CD14-positive monocyte (primary cell): ENCODE measurements at regions not wholly inside any gene's neighbourhood (a gene's known extent, or its start where the extent isn't known, plus 50 kb on each side); places are given as distances from the start of the nearest gene placed in this dataset.

ENCODE experiments used
- DNase-seq, 3 donors: peaks; one replicate each; pipeline ENCODE4 v3.0.0-alpha.2; 2011 to 2022
- H2AFZ ChIP-seq: 2 replicates; pipeline ENCODE4 v1.6.0; 2012; ENCODE audit warnings: mild to moderate bottlenecking, low read depth, low read length, inconsistent platforms; ENCODE audit not compliant: insufficient read depth, poor library complexity, severe bottlenecking
- H3K27ac ChIP-seq, 2 donors: 1 replicate in 1 of 2; 2 replicates in 1 of 2; pipeline ENCODE4 v1.5.1; 2012 to 2013; ENCODE audit warnings: low read length in 2 of 2, control low read depth in 1 of 2, inconsistent platforms in 1 of 2, low read depth in 1 of 2, mild to moderate bottlenecking in 1 of 2
- H3K27me3 ChIP-seq, 2 donors: one replicate each; pipeline versions ENCODE4 v1.6.0 to v1.6.1; 2011 to 2013; ENCODE audit warnings: low read length in 2 of 2; ENCODE audit not compliant: control insufficient read depth in 2 of 2, insufficient read depth in 2 of 2
- H3K36me3 ChIP-seq, 2 donors: replicated peaks in 1 of 2; 1 replicate in 1 of 2; 2 replicates in 1 of 2; pipeline versions ENCODE4 v1.5.1 to v1.6.1; 2012 to 2013; ENCODE audit warnings: low read length in 2 of 2, control low read depth in 1 of 2, inconsistent platforms in 1 of 2, mild to moderate bottlenecking in 1 of 2; ENCODE audit not compliant: insufficient read depth in 2 of 2, control insufficient read depth in 1 of 2
- H3K4me1 ChIP-seq, 2 donors: 1 replicate in 1 of 2; 2 replicates in 1 of 2; pipeline versions ENCODE4 v1.5.1 to v1.6.1; 2012 to 2013; ENCODE audit warnings: low read length in 2 of 2, control low read depth in 1 of 2, inconsistent platforms in 1 of 2, mild to moderate bottlenecking in 1 of 2, moderate library complexity in 1 of 2; ENCODE audit not compliant: insufficient read depth in 2 of 2, control insufficient read depth in 1 of 2
- H3K4me2 ChIP-seq: replicated peaks from 2 replicates; pipeline ENCODE3; 2012; ENCODE audit warnings: low read length, moderate library complexity, mild to moderate bottlenecking; ENCODE audit not compliant: poor library complexity, severe bottlenecking; ENCODE audit errors: extremely low read depth
- H3K4me3 ChIP-seq, 3 experiments: fragments of 200-600 bp in 1 of 3; sonication (generic) in 1 of 3; replicated peaks in 1 of 3; 1 replicate in 2 of 3; 2 replicates in 1 of 3; pipeline ENCODE4 v1.5.1; 2011 to 2013; ENCODE audit warnings: low read length in 3 of 3, mild to moderate bottlenecking in 3 of 3, control low read depth in 2 of 3, low read depth in 2 of 3, inconsistent platforms in 1 of 3, moderate library complexity in 1 of 3
- H3K79me2 ChIP-seq: 2 replicates; pipeline ENCODE4 v1.6.0; 2012; ENCODE audit warnings: mild to moderate bottlenecking, control low read depth, inconsistent platforms, low read length, moderate library complexity; ENCODE audit not compliant: insufficient read depth
- H3K9ac ChIP-seq: 2 replicates; pipeline ENCODE4 v1.6.0; 2017; ENCODE audit warnings: low read length, mild to moderate bottlenecking; ENCODE audit not compliant: insufficient read depth, poor library complexity, severe bottlenecking
- H3K9me3 ChIP-seq, 2 donors: replicated peaks in 1 of 2; 1 replicate in 1 of 2; 2 replicates in 1 of 2; pipeline versions ENCODE4 v1.5.1 to v1.6.1; 2012 to 2013; ENCODE audit warnings: low read length in 2 of 2, control low read depth in 1 of 2; ENCODE audit not compliant: control insufficient read depth in 1 of 2, insufficient read depth in 1 of 2
- H4K20me1 ChIP-seq: 2 replicates; pipeline ENCODE4 v1.6.0; 2012; ENCODE audit warnings: mild to moderate bottlenecking, low read length, control low read depth, moderate library complexity; ENCODE audit not compliant: insufficient read depth
- H3K27ac Mint-ChIP-seq, 7 donors: one replicate each; pipeline ENCODE4 v1.8.0; 2020; ENCODE audit warnings: mild to moderate bottlenecking in 7 of 7, mixed read lengths in 7 of 7, moderate library complexity in 6 of 7, inconsistent platforms in 2 of 7
- H3K27me3 Mint-ChIP-seq, 3 donors: one replicate each; pipeline ENCODE4 v1.8.0; 2021 to 2022; ENCODE audit warnings: low read depth in 3 of 3, mild to moderate bottlenecking in 3 of 3, mixed read lengths in 3 of 3, moderate library complexity in 3 of 3, inconsistent platforms in 1 of 3
- H3K36me3 Mint-ChIP-seq, 2 donors: one replicate each; pipeline ENCODE4 v1.8.0; 2020; ENCODE audit warnings: mixed read lengths in 2 of 2, inconsistent platforms in 1 of 2, mild to moderate bottlenecking in 1 of 2
- H3K4me1 Mint-ChIP-seq: one replicate; pipeline ENCODE4 v1.8.0; 2020; ENCODE audit warnings: mild to moderate bottlenecking, mixed read lengths
- H3K4me3 Mint-ChIP-seq, 2 donors: one replicate each; pipeline ENCODE4 v1.8.0; 2020; ENCODE audit warnings: mild to moderate bottlenecking in 2 of 2, mixed read lengths in 2 of 2, moderate library complexity in 1 of 2
- H3K9me3 Mint-ChIP-seq, 7 donors: one replicate each; pipeline ENCODE4 v1.8.0; 2020 to 2022; ENCODE audit warnings: mixed read lengths in 7 of 7, mild to moderate bottlenecking in 6 of 7, moderate library complexity in 6 of 7, inconsistent platforms in 2 of 7
- CTCF ChIP-seq: fragments of 200-600 bp; IDR thresholded peaks from one replicate; pipeline ENCODE4 v1.8.0; 2022; ENCODE audit warnings: antibody characterized with exemption, mild to moderate bottlenecking
- WGBS: methylation state at CpG from one replicate; pipeline ENCODE4 v1.1.5; 2013; ENCODE audit warnings: missing lambda C conversion rate; ENCODE audit not compliant: insufficient coverage; 5-methylcytosine and 5-hydroxymethylcytosine counted together
- intact Hi-C, 2 donors: fragments of 100-400 bp; cut with micrococcal nuclease; formaldehyde crosslinking; loops; one replicate each; pipeline versions ENCODE4 v1.15.0 to v1.15.1; 2023

GRCh38 chr13:76229281-76229680, 593.2 kb downstream of the LMO7 start:
- no peak for TF ChIP-seq CTCF
- H3K4me2 ChIP-seq: no peak overlapping the region
- H3K27ac ChIP-seq: no peak overlapping the region
- intact Hi-C loops: no loop called here
- peaks cover 0 to 9% (median 3%) of the 10 kb centered on the region in 7 donors for H3K9me3 Mint-ChIP-seq
- no peak overlapping the region for H3K4me3 Mint-ChIP-seq
- no peaks in the 10 kb centered on the region for H3K36me3 ChIP-seq
- H3K36me3 Mint-ChIP-seq: no peaks in the 10 kb centered on the region
- no peak overlapping the region for H3K9ac ChIP-seq
- no peaks in the 10 kb centered on the region for H4K20me1 ChIP-seq
- no peak for DNase-seq
- H3K79me2 ChIP-seq: no peaks in the 10 kb centered on the region
- no peak overlapping the region for H2AFZ ChIP-seq
- peaks cover 0 to 2% (median 0%) of the 10 kb centered on the region in 3 donors for H3K27me3 Mint-ChIP-seq
- H3K4me3 ChIP-seq: no peak overlapping the region
- H3K27me3 ChIP-seq: no peaks in the 10 kb centered on the region
- H3K4me1 ChIP-seq: no peaks in the 10 kb centered on the region
- no peak overlapping the region for H3K27ac Mint-ChIP-seq
- no peaks in the 10 kb centered on the region for H3K4me1 Mint-ChIP-seq
- no CpG with 5 or more reads among the region's 2 CpGs for WGBS
- H3K9me3 ChIP-seq: peaks cover 0 to 12% of the 10 kb centered on the region in 2 donors

- intact Hi-C loops: no loop called here
- Histone ChIP-seq H3K27me3 (no peaks in the 10 kb centered on the region), H3K79me2 (no peaks in the 10 kb centered on the region), H3K4me2 (no peak overlapping the region), H3K27ac (no peak overlapping the region), H3K9ac (no peak overlapping the region), H3K4me1 (no peaks in the 10 kb centered on the region), H4K20me1 (no peaks in the 10 kb centered on the region), H3K4me3 (no peak overlapping the region), H3K9me3 (peaks cover 0 to 12% of the 10 kb centered on the region in 2 donors), H3K36me3 (no peaks in the 10 kb centered on the region), H2AFZ (no peak overlapping the region)
- no peak overlapping the region for H3K27ac Mint-ChIP-seq
- H3K4me1 Mint-ChIP-seq: no peaks in the 10 kb centered on the region
- no peak overlapping the region for H3K4me3 Mint-ChIP-seq
- no CpG with 5 or more reads among the region's 1 CpG for WGBS
- no peaks in the 10 kb centered on the region for H3K36me3 Mint-ChIP-seq
- TF ChIP-seq CTCF: no peak
- DNase-seq: no peak
- peaks cover 0 to 8% (median 6%) of the 10 kb centered on the region in 7 donors for H3K9me3 Mint-ChIP-seq
- H3K27me3 Mint-ChIP-seq: no peaks in the 10 kb centered on the region
These were observed 590.8 kb downstream of the LMO7 start for GRCh38 chr13:76226941-76227340.
